NCI-H1105 treated with DMSO at 0.1 percent for 48 hours (cell line): ENCODE measurements at regions not wholly inside any gene's neighbourhood (a gene's known extent, or its start where the extent isn't known, plus 50 kb on each side); places are given as distances from the start of the nearest gene placed in this dataset.
"Not testable (repeated sequence)": the region's sequence is repeated elsewhere in the genome, so short reads cannot be mapped to it uniquely, and the experiment has no call there.

Experiments
- DNase-seq: peaks from one replicate; lab custom pipeline; 2025; lab: John Stamatoyannopoulos, UW

DNA sequence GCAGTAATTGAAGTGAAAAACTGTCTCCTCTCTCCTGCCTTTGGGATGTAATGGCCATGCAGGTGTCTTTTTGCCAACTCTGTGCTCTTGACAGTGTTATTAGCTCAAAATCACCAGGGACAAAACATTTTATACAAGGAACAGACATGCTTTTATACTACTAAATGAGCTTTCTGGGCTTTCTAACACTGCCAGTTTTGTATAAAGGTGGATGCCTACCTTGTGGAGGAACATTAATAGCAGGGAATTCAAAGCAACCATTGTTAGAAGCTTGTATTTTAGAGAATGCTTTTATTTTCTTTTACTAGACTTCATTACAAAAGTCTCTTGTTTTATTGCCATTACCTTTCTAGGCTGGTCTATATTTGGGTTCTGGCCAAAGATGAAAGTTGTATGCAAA, 54.7 kb upstream of the ARSJ start:
- DNase-seq, result peak; percentile 52

GRCh38 chr4:114036426-114036825, 57.0 kb upstream of the ARSJ start:
- DNase-seq, result no peak

GRCh38 chr4:114036864-114037263, 57.4 kb upstream of the ARSJ start:
- DNase-seq, result no peak

DNA sequence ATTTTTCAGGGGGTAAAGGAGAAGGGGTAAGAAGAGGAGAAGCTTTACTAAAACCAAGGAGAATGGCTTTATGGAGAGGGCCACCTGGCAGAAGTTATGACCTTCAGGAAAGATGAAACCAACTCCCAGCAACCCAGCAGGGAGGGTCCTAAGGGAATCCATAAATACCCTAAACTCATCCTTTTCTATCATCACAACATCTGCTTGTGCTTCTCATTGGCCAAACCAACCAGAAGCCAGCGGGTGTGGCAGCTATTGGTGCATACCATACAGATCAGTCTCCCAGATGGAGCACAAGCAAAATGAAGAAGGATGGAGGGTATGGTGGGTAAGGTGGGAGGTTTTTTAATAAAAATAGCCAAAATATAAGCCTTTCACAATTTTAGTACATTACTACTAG, 58.5 kb upstream of the ARSJ start:
- DNase-seq, result no peak

DNA sequence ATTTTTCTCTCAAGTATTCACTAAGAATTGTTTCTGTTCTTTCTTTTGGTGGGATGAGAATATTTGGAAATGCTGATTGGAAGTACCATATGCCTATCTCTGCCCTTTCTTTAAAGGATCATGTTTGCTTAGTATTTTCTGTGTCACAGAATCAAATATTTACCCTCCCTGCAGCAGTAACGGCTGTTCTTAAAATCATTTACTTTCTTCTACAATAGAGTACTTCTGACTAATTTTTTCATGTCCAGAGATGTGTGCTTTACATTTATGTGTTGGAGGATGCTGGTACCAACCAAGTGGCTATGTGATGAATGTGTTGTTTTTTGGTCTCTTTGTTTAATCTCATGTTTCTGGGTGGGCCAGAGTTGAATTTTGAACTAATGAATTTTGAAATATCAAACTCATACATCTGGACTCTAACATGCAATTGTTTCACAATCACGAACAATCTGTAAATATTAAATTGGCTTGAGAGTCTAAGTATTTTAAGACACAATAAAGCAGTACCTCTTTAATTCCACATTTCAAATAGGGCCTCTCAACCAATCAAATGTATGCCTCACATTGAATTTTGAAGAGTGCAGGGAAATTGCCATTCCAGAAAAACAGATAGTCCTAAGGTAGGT, 59.4 kb upstream of the ARSJ start:
- no peak for DNase-seq

GRCh38 chr4:114040319-114041116, 61.1 kb upstream of the ARSJ start:
- no peak for DNase-seq

DNA sequence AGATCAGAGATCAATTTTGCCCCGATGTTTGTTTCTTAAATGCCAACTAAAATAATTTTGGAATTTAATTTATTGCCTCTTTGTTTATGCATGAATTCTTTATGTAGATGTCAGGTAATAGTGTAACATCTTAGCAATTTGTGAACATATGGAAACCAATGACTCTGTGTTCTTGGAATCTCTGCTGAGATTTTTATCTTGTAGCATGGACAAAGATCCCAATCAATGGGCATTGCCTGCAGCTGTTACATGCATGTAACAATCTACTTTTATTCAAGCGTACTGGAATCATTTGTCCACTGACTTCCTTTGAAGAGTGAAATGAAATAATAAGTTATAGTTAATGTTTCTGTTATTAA, 61.6 kb upstream of the ARSJ start:
- DNase-seq, result no peak

GRCh38 chr4:114043116-114043515, 63.7 kb upstream of the ARSJ start:
- no peak for DNase-seq

DNA sequence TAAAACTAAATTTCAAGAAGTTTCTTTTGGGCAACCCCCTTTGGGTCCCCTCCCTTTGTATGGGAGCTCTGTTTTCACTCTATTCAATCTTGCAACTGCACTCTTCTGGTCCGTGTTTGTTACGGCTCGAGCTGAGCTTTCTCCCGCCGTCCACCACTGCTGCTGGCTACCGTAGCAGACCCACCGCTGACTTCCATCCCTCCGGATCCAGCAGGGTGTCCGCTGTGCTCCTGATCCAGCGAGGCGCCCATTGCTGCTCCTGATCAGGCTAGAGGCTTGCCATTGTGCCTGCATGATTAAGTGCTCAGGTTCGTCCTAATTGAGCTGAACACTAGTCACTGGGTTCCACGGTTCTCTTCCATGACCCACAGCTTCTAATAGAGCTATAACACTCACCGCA, 64.9 kb upstream of the ARSJ start:
- not testable (repeated sequence) for DNase-seq

- DNase-seq, result no peak
Observed at GRCh38 chr4:114046331-114046730, 66.9 kb upstream of the ARSJ start.

GRCh38 chr4:114048154-114048553, 68.7 kb upstream of the ARSJ start:
- not testable (repeated sequence) for DNase-seq

- DNase-seq, result peak; percentile 83
Observed at GRCh38 chr4:114052227-114052626, 72.8 kb upstream of the ARSJ start.

GRCh38 chr4:114056599-114056998, 77.2 kb upstream of the ARSJ start:
- no peak for DNase-seq

DNA sequence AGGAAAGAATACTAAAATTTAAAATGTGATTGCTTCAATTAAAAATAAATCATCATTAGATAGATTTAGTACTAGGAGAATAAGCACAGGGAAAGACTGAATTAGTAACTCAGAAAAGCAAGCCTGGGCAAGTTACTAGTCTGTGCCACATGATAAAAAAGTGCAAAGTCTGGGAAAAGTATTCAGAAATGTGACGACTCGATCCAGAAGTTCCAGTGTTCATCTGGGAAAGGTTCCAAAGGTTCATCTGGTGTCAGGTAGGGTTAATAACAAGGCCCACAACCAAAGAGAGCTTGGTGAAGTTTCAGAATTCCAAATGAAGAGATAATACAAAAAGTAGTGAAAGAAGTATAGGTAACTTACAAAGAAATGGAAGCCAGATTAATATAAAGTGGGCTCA, 78.3 kb upstream of the ARSJ start:
- DNase-seq, result peak; percentile 7

GRCh38 chr4:114062499-114062898, 83.1 kb upstream of the ARSJ start:
- DNase-seq, result no peak

DNA sequence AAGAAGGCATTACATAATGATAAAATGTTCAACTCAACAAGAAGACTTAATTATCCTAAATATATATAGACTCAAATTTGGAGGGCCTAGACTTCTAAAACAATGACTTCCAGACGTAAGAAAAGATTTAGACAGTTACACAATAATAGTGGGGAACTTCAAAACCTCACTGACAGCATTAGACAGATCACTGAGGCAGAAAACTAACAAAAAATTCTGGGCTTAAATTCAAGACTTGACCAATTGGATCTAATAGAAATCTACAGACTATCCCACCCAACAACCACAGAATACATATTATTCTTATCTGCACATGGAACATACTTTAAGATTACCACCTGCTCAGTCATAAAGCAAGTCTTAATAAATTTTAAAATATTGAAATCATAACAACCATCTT, 93.3 kb upstream of the ARSJ start:
- no peak for DNase-seq

DNA sequence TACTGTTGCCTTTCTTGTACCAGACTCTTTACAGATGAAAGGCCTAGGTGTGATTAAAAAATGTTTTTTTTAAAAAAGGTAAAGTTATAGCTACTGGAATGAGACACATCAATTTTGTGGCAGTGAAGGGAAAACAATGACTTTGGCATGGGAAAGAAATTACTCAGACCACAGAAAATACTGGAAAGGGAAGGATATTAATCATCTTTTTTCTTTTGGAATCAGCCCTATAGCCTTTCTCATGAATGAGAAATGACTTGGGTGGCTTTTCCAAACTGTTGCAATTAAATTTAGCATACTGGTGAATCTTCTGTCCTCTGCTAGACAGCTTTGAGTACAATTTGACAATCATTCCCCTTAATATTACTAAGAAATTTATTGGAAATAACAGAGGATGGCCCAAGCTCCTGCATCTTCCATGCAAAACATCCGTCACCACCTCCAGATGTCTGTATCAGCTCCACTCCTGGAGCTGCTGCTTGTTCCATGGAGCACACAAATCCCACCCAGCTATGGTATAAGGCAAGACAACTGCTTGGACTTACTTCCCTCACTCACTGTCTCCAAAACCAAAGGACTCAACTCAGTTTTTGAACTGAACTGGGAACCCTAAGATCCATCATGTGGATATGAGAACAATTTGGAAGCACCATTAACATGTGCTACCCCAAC, 97.6 kb upstream of the ARSJ start:
- no peak for DNase-seq

- no peak for DNase-seq
Observed at GRCh38 chr4:114077610-114078009, 98.2 kb upstream of the ARSJ start.

DNA sequence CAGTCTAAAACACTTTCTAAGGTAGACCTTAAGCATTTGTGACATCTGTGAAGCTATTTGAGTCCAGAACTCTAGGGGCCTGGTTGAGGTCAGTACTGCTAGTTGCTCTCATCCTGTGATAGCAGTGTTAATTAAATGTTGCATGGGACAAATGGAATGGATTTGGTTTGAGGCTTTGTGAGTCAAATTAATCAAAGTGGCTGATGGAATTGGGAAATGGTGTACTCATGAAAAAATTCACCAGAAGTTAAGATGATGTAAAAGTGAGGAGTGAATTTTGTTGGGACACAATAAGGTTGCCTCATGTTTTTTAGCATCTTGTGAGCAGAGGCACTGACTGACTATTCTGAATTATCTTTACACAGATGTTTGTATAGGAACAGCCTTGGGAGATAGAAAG, 99.2 kb upstream of the ARSJ start:
- DNase-seq, result no peak

DNA sequence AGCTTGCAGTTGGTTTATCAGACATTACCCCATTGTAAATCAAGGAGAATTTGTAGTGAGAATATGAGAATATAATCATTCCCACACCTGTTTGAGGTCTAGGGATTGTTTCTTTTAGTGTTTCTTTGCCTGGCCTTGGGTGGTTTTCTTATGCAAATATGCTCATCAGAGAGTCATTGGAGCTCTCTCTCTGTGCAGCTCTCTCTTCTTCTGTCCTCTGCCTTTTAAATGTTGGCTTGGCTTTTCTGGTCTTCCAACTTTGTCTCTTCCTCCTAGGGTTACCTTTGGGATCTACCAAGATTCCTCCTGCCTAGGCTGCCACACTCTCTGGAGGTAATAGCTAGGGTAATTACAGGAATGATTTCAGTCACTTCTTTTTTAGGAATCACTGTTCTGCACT, 102.3 kb upstream of the ARSJ start:
- DNase-seq, result no peak

- no peak for DNase-seq
Observed at GRCh38 chr4:114082348-114082747, 102.9 kb upstream of the ARSJ start.

DNA sequence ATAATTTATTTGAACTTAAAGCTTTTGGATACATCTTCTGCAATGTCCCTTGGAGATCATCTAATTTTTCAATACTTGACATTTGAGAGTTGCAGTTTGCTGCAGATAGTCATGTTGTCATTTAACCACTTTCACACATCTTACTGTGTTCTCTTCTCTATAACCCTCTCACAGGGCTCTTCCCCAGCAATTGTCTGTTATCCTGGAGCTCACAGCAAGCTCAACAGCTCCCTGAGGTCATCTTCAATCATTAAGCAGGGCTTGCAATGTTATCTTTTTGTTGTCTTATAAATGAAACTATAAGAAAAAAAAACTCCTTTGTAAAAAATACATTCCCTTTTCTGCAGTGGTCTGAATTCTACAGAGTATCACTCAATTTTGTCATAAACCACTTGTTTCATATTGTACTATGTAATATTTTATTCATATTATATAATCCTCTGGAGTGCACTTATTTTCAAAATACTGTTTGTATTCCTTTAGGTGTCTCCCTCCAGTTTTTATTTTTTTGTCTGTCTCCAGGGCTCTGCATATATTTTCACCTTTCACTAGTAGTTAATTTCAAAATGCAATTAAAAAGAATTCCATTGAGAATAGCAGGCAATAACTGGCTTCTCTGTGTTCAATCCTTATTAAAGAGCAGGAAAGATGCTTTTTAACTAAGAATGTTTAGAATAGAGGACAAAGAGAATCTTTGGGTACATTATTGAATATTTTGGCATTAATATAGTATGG, 106.3 kb upstream of the ARSJ start:
- no peak for DNase-seq
